ENCODE measurements at regions not wholly inside any gene's neighbourhood (a gene's known extent, or its start where the extent isn't known, plus 50 kb on each side); places are given as distances from the start of the nearest gene placed in this dataset.

DNA sequence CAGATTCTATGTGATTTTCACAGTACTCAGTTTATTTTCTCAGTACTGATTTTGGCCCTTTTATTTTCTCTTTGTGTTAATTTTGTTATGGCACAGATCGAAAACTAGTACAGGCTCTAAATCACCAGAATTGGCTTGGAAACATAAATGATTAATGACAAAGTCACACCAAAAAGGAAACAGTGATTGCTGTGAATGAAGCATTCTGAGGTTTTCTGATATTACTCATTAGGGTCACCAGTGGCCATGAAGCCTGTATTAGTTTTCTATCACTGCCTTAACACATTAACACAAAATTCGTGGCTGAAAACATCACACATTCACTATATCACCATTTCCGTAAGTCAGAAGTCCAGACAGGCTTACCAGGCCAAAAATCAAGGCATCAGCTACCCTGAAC is 343.0 kb upstream of the THRB start:
- no peak for DNase-seq

DNA sequence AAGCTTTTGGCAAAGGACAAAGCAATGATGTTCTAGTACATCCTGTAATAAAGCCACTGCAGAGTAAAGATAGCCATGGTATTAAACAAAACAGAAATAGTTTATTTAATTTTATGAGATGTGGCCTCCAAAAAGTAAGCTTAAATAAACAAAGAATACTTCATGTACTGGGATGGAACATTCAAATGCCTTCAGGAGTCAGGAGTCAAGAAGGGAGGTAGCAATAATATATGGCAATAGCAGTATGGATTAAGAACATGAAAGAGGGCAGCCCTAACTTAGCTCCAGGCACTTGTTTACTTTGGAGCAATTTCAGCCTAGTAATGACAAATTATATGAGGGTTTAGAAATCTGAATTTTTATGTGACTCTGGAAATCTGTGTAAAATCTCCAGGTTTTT is 343.9 kb upstream of the THRB start:
- DNase-seq: no peak

DNA sequence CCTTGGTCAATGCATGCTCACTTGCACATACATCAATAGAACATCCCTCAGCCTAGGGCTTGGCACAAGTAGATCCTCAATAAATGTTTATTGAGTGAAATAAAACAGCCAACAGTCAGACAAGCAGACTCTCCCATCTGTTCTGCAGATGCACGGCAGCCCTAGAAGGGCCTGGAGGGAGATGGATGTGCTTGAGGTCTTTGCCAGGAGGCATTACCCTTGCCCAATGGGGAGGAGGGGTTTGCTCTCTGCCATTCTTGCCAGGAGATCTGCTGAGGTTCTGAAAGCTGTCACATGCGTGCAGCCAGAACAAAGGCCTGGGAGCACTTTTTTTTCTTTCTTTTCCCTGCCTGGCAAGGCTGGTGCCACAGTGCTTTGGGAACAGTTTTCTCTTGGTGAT is 349.3 kb upstream of the THRB start:
- DNase-seq: no peak

DNA sequence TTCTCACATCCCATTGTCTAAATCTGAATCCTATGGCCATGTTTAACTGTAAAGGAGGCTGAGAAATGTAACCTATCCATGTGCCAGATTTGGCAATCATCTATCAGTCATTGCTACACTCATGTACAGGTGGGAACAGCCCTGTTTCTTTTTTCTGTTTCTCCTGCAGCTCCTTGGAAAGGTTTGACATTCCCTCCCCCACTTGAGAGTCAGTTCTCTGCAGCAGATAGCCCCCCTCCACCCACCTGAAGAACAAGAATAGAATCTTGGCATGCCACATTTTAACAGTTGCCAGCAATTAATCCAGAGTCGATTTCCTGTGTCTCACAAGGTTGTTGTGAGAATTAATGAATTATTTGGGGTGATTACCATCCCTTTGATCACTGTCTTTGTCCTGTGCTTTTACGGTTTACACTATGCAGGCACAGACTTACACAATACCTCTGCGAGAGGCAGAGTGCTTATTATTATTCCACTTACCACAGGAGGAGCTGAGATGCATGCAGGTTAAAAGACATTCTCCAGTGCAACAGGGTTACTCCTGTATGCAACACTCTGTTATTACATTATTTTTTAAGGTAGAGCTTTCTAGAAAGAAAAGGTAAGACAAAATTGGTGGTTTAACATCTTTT is 351.0 kb upstream of the THRB start:
- no peak for DNase-seq

DNA sequence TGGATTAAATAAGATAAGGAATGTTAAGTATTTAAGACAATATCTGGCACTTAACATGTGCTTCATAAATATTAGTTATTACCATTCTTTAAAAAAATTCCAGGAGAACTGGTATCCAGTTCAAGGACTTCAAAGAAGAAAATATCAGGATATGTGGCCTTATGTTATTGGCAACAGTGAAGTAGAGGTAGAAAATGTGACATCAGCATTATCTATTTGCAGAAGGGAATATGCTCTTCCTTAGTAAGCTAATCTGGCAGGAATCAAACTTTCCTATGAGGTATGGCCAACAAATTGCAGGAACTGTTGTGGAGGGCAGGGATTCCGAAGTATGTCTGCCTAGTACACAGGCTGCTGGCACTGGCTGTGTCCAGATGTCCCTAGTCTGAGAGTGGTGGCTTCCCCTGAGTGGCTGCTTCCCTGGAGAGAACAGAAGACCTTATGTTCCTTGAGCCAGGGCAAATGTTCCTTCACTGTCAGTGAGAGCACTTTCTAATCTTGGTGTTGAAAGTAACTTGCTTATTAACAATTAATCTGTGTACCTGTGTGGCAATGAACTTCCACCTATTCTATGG is 351.7 kb upstream of the THRB start:
- no peak for DNase-seq

DNA sequence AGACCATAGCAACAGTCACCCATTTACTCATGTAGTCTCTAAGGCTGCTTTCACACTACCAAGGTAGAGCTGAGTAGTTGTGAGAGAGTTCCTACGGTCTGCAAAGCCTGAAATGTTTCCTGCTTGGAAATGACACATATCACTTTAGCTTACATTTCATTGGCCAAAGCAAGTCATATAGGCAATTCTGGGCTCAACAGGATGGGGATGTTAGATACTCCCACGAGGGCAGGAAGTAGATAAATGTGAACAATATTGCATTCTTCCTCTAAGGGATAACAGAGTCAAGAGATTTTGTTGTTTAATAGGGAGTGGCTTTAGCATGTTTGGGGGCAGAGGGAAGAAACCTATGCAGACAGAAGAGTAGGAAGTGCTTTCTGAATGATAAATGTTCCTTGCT is 355.6 kb upstream of the THRB start:
- no peak for DNase-seq

DNA sequence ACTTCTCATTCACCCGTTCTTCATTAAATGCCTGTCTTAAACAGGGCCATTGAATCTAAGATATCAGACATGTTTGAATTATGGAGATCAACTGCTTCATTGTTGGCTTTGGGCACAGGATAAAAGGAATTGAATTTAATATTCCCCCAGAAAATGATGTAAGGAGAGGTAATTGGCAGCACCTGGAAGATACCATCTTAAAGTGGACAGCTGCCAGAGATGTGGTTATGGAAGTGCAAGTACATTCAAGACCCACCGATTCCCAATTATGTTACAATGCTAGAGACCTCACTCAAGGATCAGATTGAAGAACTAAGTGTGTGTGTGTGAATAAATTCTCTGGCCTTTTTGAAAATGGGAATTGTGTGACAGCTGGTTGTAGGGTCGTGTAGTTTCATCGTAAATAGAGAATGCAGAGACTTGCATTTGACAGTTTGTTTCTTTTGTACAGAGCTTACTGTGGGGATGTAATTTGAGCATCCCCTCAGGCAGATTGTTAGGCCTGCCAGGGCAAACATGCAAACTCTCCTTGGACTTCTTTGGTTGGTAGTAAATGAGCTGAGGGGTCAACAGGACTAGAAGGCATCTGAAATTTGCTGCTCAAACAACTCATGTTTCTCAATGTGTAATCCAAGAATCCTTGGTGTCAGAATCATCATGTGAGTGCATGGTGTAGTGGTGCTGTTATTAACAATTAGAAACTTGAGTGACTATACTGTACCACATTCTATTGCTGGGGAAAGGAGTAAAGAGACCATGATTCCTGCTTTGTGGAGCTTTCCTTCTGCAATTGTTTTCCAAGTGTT is 359.2 kb upstream of the THRB start:
- no peak for DNase-seq

DNA sequence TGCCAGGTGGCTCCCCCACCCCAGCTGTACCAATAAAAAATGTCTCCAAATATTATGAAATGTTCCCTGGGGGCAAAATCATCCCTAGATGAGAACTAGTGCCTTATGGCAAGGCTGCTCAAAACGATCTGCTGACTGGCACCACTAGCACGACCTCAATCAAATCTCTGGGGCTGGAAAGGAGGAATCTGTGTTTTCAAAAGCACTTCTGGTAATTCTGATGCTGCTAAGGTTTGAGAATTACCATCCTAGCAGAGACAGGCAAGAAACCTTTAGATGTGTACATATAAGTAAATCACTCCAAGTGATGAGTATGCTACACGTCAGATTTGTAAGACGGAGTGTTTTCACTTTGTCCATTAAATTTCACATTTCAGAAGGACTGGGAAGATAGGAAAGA is 360.1 kb upstream of the THRB start:
- no peak for DNase-seq

DNA sequence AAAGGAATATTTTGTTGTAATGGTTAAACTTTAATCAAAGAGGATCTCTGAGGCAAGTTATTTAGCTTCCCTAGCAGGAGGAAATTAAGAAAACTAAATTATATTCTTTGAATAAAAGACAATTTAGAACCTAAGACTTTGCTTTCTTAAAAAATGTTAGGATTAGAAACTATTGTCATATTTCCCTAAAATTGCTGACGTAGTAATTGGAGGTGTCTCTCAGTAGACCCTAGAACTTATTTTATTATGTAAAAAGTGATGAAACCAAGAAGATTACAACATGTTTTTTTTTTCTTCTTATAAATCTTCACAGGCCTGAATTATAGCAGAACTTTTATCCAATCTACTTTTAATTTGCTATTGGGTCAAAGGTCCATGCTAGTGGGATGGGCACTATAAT is 363.3 kb upstream of the THRB start:
- DNase-seq: no peak

DNA sequence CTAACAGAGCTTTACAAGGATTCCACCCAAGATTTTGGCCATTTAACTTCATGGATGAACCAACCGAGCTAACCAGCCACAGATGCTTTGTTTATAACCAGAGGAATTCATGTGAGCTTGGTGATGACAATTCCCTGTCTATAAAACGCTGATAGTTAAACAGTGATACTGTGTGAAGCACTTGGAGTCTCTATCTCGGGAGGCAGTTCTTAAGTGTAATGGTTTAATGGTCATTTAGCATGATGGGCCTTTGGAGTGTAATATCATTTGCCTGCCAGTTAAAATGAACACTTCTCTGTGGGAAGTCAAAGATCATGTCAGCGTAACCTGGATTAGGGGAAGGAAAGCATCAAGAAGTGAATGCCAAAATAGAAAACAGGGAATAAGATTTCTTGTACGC is 368.6 kb upstream of the THRB start:
- DNase-seq: no peak

DNA sequence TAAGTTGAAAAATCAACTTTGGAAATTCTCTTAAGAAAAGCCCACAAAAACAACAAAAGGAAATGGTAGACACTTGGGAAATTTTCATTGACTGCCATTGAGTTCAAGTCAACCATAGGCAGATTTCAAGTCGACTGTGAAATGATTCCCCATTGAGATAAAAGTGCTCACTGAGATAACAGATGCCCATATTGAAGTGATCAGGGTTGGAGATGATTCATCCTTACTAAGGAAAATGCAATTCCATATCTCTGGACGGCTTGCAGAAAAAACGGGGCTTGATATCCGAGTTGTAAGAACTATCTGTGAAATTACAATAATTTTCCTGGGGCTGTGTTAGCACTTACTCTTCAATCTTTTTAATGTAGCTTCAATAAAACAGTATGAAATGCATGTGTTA is 373.1 kb upstream of the THRB start:
- no peak for DNase-seq

DNA sequence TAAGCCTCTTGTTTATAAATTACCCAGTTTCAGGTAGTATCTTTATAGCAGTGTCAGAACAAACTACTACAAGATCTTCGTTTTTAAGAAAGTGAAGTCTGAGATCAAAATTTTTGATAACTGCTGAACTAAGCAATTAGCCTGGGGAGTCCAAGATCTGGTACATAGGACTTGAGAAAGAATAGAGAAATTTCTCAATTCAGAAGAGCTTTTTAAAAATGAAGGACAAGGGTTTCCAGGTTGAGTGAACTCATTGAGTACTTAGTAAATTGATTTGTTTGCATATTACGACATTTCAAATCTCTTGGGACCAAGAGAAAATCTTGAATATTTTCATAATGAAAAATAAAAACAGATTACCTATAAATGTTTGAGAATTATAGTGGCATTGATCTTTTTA is 386.6 kb upstream of the THRB start:
- DNase-seq: no peak

DNA sequence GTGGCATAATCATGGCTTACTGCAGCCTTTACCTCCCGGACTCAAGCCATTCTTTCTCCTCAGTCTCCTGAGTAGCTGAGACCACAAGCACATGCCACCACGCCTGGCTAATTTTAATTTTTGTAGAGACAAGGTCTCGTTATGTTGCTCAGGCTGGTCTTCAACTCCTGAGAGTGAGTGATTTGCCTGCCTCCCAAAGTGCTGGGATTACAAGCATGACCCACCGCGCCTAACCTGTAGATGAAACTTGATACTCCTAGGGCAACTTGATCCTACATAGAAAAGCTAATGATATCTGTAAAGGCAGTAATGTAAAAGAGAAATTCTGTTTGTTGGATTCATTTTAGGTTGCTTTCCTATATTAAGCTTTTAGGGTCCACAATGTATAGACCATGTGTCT is 391.9 kb upstream of the THRB start:
- no peak for DNase-seq

DNA sequence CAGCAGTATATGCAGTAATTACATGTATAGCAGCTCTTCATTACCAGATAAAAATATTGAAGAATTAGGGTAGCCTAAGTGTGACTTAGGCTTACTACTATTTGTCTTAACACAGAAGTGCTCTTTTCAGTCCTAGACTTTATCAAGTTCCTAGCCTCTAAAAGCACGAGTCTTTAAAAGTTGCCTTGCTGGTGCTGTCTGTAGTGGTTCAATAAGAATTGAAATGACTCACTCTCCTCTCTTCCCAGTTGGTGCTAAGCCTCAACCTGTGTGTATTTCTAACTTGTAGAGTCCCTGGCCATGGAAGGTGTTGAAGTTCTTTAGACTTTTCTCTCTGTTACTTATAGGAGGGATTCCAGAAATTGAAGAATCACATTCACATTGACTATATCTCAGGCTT is 395.4 kb upstream of the THRB start:
- no peak for DNase-seq

DNA sequence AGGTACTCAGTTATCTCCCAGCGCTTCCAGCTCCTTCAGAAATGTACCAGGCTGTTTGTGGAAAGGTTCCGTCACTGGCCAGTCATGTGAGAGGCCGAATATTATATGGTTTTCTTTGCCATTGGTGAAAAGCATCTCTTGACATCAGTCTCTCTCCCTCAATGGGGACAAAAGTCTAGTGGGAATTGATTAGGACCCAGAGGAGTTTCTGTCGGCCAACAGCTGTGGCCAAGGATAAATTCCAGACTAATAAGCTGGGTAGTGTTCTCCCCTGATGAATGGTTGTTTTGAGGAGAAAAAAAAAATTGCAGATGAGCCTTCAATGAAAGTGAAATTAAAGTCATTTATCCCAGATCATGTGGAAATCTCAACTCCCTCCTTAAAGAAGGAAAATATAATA is 404.7 kb upstream of the THRB start:
- DNase-seq: no peak

DNA sequence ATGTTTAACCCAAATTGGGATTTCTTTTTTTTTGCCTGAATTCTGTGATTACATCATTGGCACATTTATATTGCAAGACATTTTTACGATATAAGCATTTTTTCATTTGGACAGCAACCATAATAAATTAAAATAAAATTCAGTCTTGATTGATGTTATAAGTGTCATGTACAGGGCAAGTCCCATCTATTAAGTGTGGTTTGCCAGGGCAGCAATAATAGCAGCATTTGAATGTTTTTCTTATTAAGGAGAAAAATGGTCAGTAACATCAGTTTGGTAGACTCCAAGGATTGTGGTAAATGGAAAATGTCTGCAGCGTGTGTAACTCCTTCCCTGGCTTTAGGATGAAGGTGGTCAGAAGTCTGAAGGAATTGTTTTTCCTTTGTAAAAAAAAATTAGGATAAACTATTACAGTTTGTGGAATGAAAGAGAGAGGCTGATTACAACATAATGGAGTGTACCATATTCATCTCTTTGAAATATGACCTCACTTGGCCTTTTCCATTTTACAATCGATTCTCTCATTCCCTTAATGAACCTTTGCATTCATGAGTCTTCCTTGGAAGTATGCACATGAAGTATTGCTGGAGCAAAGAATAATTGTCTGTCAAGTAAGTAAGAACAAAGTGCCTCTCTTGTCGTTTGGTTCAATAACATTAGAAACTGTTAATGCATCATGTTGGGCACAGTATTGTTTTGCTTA is 405.4 kb upstream of the THRB start:
- DNase-seq: no peak

DNA sequence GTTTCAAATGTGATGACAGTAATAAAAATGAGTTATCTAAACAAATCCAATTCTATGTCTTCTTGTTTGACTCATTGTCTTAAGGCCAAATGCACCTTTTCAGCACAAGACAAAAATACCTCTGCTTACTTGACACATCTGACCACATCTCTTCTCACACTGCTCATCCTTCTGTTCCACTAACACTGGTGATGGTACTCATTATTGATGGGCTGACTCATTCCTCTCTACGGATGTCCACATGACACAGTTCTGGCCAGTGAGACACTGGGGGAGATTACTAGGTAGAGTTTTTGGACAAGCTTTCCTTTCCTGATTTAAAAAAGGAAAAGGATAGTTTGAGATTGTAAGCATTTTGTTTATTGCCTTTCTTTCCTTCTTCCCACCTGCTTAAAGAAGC is 410.6 kb upstream of the THRB start:
- DNase-seq: no peak

DNA sequence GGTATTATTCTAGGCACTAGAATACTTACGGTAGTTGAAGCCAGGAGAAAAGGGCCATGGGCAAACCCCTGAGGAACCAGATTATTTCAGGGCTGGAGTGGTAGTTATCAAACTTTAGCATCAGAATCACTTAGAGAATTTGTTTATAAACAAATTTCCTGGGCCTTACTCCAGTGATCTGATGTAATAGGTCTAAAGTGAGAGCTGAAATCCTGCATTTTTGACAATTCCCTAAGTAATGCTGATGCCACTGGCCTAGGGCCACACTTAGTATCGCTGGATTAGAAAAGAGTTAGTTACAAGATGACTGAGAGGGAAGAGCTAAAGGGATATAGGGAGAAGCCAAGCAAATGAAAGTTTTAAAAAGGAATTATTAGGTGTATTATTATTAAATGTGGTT is 412.5 kb upstream of the THRB start:
- peak; percentile 47 to 55 for DNase-seq

DNA sequence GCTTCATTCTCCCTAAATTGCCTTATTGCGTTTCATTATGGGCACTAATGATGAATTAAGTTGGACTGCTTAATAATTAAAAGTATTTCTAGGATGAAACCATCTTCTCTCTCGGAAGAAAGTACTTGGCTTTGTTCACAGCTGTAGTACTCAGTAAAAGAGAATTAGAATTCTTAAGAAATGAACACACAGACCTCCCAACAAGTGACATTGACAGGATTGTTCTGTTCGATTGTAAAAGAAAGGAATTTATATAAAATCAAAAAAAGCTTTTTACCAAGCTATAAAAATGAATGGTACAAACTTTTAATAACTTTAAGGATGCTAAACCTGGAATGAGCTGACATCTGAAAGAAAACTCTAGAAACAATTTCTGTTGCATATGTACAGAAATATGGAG is 416.4 kb upstream of the THRB start:
- DNase-seq: no peak

DNA sequence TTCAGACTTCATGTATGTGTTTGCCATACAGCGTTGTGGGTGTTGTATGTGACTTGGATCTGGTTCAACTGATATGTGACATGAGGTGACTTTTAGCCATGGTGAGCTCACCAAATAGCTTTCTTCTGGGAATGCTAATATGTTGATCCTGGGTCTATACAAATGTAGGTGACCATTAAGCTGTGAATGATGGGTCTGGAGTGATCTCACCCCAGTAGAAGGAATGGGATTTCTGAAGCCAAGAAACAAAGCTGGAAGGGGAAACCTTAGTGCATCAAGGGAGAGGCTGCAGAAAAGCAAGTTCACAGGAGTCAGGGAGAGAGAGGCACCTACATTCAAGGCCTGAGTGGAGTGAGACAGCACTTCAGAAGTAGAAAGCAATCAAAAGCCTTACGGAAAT is 421.0 kb upstream of the THRB start:
- no peak for DNase-seq

DNA sequence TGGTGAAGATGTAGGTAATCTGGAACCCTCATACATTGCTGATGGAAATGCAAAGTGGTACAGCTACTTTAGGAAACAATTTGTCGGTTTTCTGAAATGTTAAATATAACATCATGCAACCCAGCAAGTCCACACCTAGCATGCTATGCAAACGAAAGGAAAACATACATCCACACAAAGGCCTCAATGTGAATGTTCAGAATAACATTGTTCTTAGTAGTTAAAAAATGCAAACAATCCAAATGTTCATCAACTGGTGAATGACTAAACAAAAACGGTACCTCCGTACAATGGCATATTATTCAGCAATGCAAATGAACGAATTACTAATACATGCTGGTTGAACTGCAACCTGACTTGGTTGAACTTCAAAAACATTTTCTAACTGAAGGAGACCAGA is 423.3 kb upstream of the THRB start:
- no peak for DNase-seq

DNA sequence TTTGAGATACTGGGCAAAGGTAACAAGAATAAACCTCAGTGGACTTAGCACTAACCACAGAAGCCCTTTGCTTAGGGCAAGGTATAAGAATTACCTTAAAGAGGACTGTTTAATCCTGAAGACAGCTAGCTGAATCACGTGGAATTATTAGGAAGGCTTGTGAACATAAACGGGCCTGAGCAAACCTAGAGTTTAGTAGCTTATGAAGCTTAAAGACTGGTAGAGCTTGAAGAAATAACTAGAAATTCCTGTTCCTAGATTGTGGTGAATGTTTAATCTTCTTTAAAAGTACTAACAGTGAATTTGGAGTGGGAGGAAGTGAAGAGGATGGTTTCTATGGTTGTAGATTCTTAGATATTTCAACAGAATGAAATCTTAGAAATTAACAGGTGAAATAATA is 428.9 kb upstream of the THRB start:
- DNase-seq: no peak

DNA sequence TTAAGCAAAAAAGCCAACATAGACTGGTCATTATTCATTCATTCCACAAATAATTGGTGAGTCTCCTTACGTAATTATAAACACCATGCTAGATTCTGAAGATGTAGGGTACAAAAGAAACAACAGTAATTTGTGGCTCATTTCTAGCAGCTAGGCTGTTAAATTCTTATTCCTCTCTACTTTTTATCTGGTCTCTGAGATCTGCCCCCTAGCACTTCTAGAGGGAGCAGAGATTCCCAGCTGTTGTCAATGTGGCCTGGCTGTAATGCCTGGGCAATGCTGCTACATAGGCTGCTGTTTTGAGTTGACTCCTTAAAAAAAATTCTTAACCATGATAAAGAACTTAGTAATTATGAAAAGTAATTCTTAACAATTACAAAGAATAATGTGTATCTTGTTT is 434.9 kb upstream of the THRB start:
- DNase-seq: no peak
